ENCODE measurements at regions not wholly inside any gene's neighbourhood (a gene's known extent, or its start where the extent isn't known, plus 50 kb on each side); places are given as distances from the start of the nearest gene placed in this dataset.

DNA sequence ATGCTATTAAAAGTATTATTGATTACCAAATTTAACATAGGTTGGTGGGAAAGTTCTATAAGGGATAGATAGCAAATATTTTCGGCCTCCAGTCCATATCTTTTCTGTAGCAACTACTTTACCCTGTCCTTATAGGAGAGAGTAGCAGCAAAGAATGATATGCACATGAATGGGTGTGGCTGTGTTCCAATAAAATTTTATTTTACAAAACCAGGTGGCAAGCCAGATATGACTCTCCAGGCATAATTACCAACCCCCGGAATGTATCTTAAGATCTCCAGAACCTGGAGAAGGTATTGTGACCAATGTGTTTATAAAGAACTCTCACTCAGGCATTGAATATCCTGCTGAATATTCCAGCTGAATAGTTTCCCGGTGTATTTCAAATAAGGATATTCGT is 1461.2 kb downstream of the MAT2B start:
- TF ChIP-seq CTCF (IDR thresholded peaks at IDR 0.05; ENCODE audit: insufficient read depth, low read length) = no peak
- no peak for DNase-seq (ENCODE audit: low read depth)
- H3K4me3 ChIP-seq (ENCODE audit: low read depth, low read length) = no peak overlapping the region

DNA sequence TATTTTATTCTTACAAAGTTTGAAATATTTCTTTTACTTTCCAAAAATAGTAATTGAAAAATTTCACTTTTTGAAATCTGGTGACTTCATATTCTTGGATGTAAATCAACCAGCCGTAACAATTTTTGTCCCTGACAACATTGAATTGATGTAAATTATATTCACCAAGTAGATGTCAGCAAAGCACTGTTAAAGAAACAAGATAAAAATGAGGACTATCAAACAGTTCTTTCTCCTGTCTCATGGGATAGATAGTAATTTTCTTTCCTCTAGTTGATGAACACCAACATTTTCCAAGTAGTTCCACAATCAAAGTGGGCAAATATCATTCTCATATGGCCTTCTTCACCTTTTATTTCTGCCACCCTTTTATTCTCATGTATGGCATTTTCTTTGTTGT is 1461.9 kb downstream of the MAT2B start:
- H3K4me3 ChIP-seq (ENCODE audit: low read depth, low read length) = no peak overlapping the region
- no peak for DNase-seq (ENCODE audit: low read depth)
- no peak for TF ChIP-seq CTCF (IDR thresholded peaks at IDR 0.05; ENCODE audit: insufficient read depth, low read length)

GRCh38 chr5:164972973-164973372 is 1467.6 kb downstream of the MAT2B start:
- TF ChIP-seq CTCF (IDR thresholded peaks at IDR 0.05; ENCODE audit: insufficient read depth, low read length) = no peak
- DNase-seq (ENCODE audit: low read depth) = no peak
- H3K4me3 ChIP-seq (ENCODE audit: low read depth, low read length) = no peak overlapping the region

DNA sequence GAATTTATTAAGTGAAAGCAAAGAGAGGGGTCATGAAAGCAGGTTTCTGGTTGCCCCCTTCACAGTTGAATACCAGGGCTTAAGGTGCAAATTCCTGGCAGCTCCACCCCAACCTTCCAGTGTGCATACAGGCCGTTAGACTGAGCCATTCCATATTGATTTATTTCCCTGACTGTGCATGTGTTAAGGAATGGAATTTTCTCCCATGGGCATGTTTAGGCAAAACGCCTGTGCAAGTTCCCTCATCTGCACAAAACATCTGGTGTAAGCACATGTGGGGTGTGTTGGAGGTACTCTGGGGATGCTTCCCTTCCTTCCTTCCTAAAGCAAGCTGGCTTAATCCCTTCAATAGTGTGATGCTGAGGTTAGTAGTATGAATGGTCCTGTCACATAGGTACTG is 1470.6 kb downstream of the MAT2B start:
- DNase-seq (ENCODE audit: low read depth) = no peak
- TF ChIP-seq CTCF (IDR thresholded peaks at IDR 0.05; ENCODE audit: insufficient read depth, low read length) = no peak

GRCh38 chr5:164980480-164980879 is 1475.1 kb downstream of the MAT2B start:
- no peak for DNase-seq (ENCODE audit: low read depth)
- H3K4me3 ChIP-seq (ENCODE audit: low read depth, low read length) = no peak overlapping the region
- no peak for TF ChIP-seq CTCF (IDR thresholded peaks at IDR 0.05; ENCODE audit: insufficient read depth, low read length)

More for the DNA sequence above, 1470.6 kb downstream of the MAT2B start:
- H3K4me3 ChIP-seq (ENCODE audit: low read depth, low read length) = no peak overlapping the region

DNA sequence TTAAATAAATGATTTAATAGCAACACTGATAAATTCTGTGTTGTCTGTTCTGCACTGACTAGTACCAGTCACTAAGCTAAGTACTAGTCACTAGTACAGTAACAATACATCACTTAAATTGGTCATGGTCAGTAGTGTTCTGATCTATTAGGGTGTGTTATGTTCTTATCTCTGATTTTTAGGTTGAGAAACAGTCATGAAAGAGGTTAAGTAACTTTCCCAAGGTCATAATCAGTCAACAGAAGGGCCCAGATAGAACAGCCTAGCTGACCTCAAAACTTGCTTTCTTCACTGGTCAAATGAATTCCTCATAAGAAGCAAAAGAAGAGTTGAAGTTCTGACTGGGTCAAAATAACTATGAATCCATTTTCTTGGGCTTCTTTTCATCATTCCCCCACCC is 1492.7 kb downstream of the MAT2B start:
- H3K4me3 ChIP-seq (ENCODE audit: low read depth, low read length) = no peak overlapping the region
- TF ChIP-seq CTCF (IDR thresholded peaks at IDR 0.05; ENCODE audit: insufficient read depth, low read length) = no peak
- no peak for DNase-seq (ENCODE audit: low read depth)

DNA sequence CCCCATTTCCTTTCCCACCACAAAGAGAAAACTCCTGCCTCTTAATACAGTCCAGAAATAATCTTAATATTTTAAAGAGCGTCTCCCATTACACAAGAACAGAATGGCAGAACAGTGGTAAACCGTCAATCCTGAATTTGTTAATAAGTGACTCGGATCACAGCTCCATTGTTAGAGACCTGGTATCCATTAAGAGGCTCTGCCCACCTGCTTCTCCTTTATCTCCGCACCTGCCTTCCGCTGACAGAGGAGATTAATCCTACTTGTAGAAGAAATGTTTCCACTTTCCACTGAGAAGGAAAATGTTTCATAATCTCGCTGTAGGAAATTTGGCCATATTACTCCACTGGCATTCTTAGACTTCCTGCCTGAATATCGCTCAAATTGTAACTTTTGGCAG is 1493.2 kb downstream of the MAT2B start:
- DNase-seq (ENCODE audit: low read depth) = no peak
- H3K4me3 ChIP-seq (ENCODE audit: low read depth, low read length) = no peak overlapping the region
- no peak for TF ChIP-seq CTCF (IDR thresholded peaks at IDR 0.05; ENCODE audit: insufficient read depth, low read length)
